ENCODE measurements at regions not wholly inside any gene's neighbourhood (a gene's known extent, or its start where the extent isn't known, plus 50 kb on each side); places are given as distances from the start of the nearest gene placed in this dataset.

- no peak for TF ChIP-seq CTCF (tag by site-specific recombination; IDR thresholded peaks at IDR 0.05)
- no peak for TF ChIP-seq ZNF692 (tag by site-specific recombination; IDR thresholded peaks at IDR 0.05)
- TF ChIP-seq ZNF324 (tag by site-specific recombination; IDR thresholded peaks at IDR 0.05), result no peak
- TF ChIP-seq ZNF174 (tag by site-specific recombination; IDR thresholded peaks at IDR 0.05), result no peak
- no peak for TF ChIP-seq YY1 (tag by site-specific recombination; IDR thresholded peaks at IDR 0.05)
Observed at GRCh38 chr2:145488571-145488970, 968.7 kb upstream of the ZEB2 start.

All from HEK293 (cell line).